Endothelial cell of umbilical vein (primary cell): ENCODE measurements at regions not wholly inside any gene's neighbourhood (a gene's known extent, or its start where the extent isn't known, plus 50 kb on each side); places are given as distances from the start of the nearest gene placed in this dataset.

Experiments
- CTCF ChIP-seq, 2 donors: IDR thresholded peaks; 1 replicate in 1 of 2; 2 replicates in 1 of 2; pipeline ENCODE4 v1.5.1; 2011; ENCODE audit warnings: low read length in 2 of 2, mild to moderate bottlenecking in 2 of 2, moderate library complexity in 2 of 2, control low read depth in 1 of 2, inconsistent platforms in 1 of 2, low read depth in 1 of 2; ENCODE audit not compliant: insufficient read depth in 1 of 2; ENCODE audit errors: extremely low read depth in 1 of 2
- EZH2 ChIP-seq: IDR thresholded peaks from 2 replicates; pipeline ENCODE4 v1.6.1; 2012; ENCODE audit warnings: borderline replicate concordance, low read depth, mild to moderate bottlenecking, moderate library complexity, low read length, inconsistent platforms; ENCODE audit not compliant: severe bottlenecking
- FOS ChIP-seq: IDR thresholded peaks from 2 replicates; pipeline ENCODE4 v1.6.1; 2011; ENCODE audit warnings: mild to moderate bottlenecking, low read length, moderate library complexity, borderline replicate concordance; ENCODE audit not compliant: insufficient read depth
- GATA2 ChIP-seq: IDR thresholded peaks from 2 replicates; pipeline ENCODE4 v1.7.0; 2011; ENCODE audit warnings: low read depth, mild to moderate bottlenecking, moderate library complexity, mixed read lengths, low read length; ENCODE audit not compliant: insufficient read length, insufficient read depth
- JUN ChIP-seq: IDR thresholded peaks from 2 replicates; pipeline ENCODE4 v1.6.1; 2011; ENCODE audit warnings: borderline replicate concordance, low read depth; ENCODE audit not compliant: insufficient read length, insufficient read depth
- MAX ChIP-seq: IDR thresholded peaks from 2 replicates; pipeline ENCODE4 v1.6.1; 2011; ENCODE audit not compliant: insufficient read depth, insufficient read length
- MYC ChIP-seq: IDR thresholded peaks from one replicate; pipeline ENCODE4 v1.6.1; 2011; ENCODE audit warnings: mild to moderate bottlenecking, low read depth, low read length
- POLR2A ChIP-seq: IDR thresholded peaks from 2 replicates; pipeline ENCODE4 v1.6.1; 2012; ENCODE audit warnings: low read depth, mild to moderate bottlenecking, control low read depth, low read length
- POLR2AphosphoS5 ChIP-seq: IDR thresholded peaks from 2 replicates; pipeline ENCODE4 v1.6.1; 2012; ENCODE audit warnings: low read depth, mild to moderate bottlenecking, control low read depth, low read length, moderate library complexity; ENCODE audit not compliant: insufficient read depth

- no peak for TF ChIP-seq CTCF (IDR thresholded peaks at IDR 0.05; ENCODE audit: extremely low read depth in 1 of 2, insufficient read depth in 1 of 2, low read depth in 1 of 2, low read length in 2 of 2)
- no peak for TF ChIP-seq JUN
- TF ChIP-seq MAX, result no peak
- no peak for TF ChIP-seq GATA2
- TF ChIP-seq POLR2A, result no peak
- no peak for TF ChIP-seq EZH2
- TF ChIP-seq POLR2AphosphoS5, result no peak
- no peak for TF ChIP-seq MYC
- TF ChIP-seq FOS, result no peak
Measured at GRCh38 chr15:70451821-70452653, 311.3 kb downstream of the UACA start.
